Uterus (tissue), 3 donors: ENCODE measurements at regions not wholly inside any gene's neighbourhood (a gene's known extent, or its start where the extent isn't known, plus 50 kb on each side); places are given as distances from the start of the nearest gene placed in this dataset.

Source experiments
- DNase-seq, 2 donors: peaks; one replicate each; pipeline ENCODE4 v3.0.0-alpha.2; 2019 to 2020
- H3K27ac ChIP-seq, 2 donors: fragments of 200-600 bp; sonication (generic); 1 replicate in 1 of 2; 2 replicates in 1 of 2; pipeline ENCODE4 v1.5.1; 2016 to 2018
- H3K27me3 ChIP-seq, 2 donors: fragments of 200-600 bp; sonication (generic); one replicate each; pipeline ENCODE4 v1.5.1; 2018 to 2019; ENCODE audit warnings: control low read depth in 1 of 2
- H3K36me3 ChIP-seq, 2 donors: fragments of 200-600 bp; sonication (generic); one replicate each; pipeline ENCODE4 v1.5.1; 2019; ENCODE audit warnings: control low read depth in 1 of 2
- H3K4me1 ChIP-seq, 2 donors: fragments of 200-600 bp; sonication (generic); one replicate each; pipeline ENCODE4 v1.5.1; 2018 to 2019; ENCODE audit warnings: control low read depth in 1 of 2
- H3K4me3 ChIP-seq, 2 donors: fragments of 200-600 bp; sonication (generic); 1 replicate in 1 of 2; 2 replicates in 1 of 2; pipeline ENCODE4 v1.5.1; 2018 to 2019; ENCODE audit warnings: mild to moderate bottlenecking in 1 of 2
- H3K9me3 ChIP-seq, 2 donors: fragments of 200-600 bp; sonication (generic); one replicate each; pipeline ENCODE4 v1.5.1; 2019; ENCODE audit warnings: control low read depth in 1 of 2
- CTCF ChIP-seq, 4 experiments: fragments of 200-600 bp in 2 of 4; fragments of 450-650 bp in 2 of 4; sonication (generic) in 2 of 4; IDR thresholded peaks; one replicate each; pipeline ENCODE4 v1.5.1; 2016 to 2019; ENCODE audit warnings: antibody characterized with exemption in 4 of 4, mild to moderate bottlenecking in 2 of 4, moderate library complexity in 1 of 4
- POLR2A ChIP-seq, 2 donors: fragments of 450-650 bp; IDR thresholded peaks; one replicate each; pipeline ENCODE4 v1.6.1; 2016; ENCODE audit warnings: antibody characterized with exemption in 2 of 2, mild to moderate bottlenecking in 1 of 2, moderate library complexity in 1 of 2
- intact Hi-C: fragments of 100-400 bp; cut with DNase I; formaldehyde crosslinking; loops from one replicate; pipeline ENCODE4 v1.15.1; 2023; ENCODE audit warnings: low total_unique reads
- donor health status: DM: yes; HTN: yes; CAD: no.

GRCh38 chr12:126051611-126052107 is 986.4 kb downstream of the AACS start:
- TF ChIP-seq CTCF (IDR thresholded peaks at IDR 0.05) = no peak
- H3K4me3 ChIP-seq = no peak overlapping the region
- intact Hi-C loops = no loop called here
- no peak for DNase-seq
- H3K9me3 ChIP-seq = no peaks in the 10 kb centered on the region
- no peaks in the 10 kb centered on the region for H3K27me3 ChIP-seq
- no peaks in the 10 kb centered on the region for H3K36me3 ChIP-seq
- no peaks in the 10 kb centered on the region for H3K4me1 ChIP-seq
- no peak overlapping the region for H3K27ac ChIP-seq

- Histone ChIP-seq H3K9me3 (no peaks in the 10 kb centered on the region), H3K4me3 (no peak overlapping the region), H3K27me3 (no peaks in the 10 kb centered on the region), H3K27ac (no peak overlapping the region), H3K4me1 (no peaks in the 10 kb centered on the region), H3K36me3 (no peaks in the 10 kb centered on the region)
- TF ChIP-seq CTCF (IDR thresholded peaks at IDR 0.05) = no peak
- TF ChIP-seq POLR2A (IDR thresholded peaks at IDR 0.05) = no peak
- intact Hi-C loops = no loop called here
- no peak for DNase-seq
Observed at GRCh38 chr12:126055521-126055920, 990.3 kb downstream of the AACS start.

- H3K4me1 ChIP-seq = no peaks in the 10 kb centered on the region
- H3K27ac ChIP-seq = no peak overlapping the region
- DNase-seq = no peak
- H3K4me3 ChIP-seq = no peak overlapping the region
- intact Hi-C loops = no loop called here
- H3K9me3 ChIP-seq = peaks cover 0 to 3% of the 10 kb centered on the region in 2 donors
- no peak for TF ChIP-seq CTCF (IDR thresholded peaks at IDR 0.05)
- TF ChIP-seq POLR2A (IDR thresholded peaks at IDR 0.05) = no peak
- H3K27me3 ChIP-seq = no peaks in the 10 kb centered on the region
- no peaks in the 10 kb centered on the region for H3K36me3 ChIP-seq
Observed at GRCh38 chr12:126061777-126062176, 996.5 kb downstream of the AACS start.

GRCh38 chr12:126064028-126064427 is 998.8 kb downstream of the AACS start:
- Histone ChIP-seq H3K36me3 (no peaks in the 10 kb centered on the region), H3K27me3 (no peaks in the 10 kb centered on the region), H3K4me1 (no peaks in the 10 kb centered on the region), H3K27ac (no peak overlapping the region), H3K4me3 (no peak overlapping the region), H3K9me3 (peaks cover 0 to 3% of the 10 kb centered on the region in 2 donors)
- no peak for DNase-seq
- TF ChIP-seq POLR2A (IDR thresholded peaks at IDR 0.05) (no peak), CTCF (IDR thresholded peaks at IDR 0.05) (no peak)
- intact Hi-C loops = no loop called here

- intact Hi-C loops = no loop called here
- H3K4me1 ChIP-seq = no peaks in the 10 kb centered on the region
- no peak for DNase-seq
- H3K27me3 ChIP-seq = no peaks in the 10 kb centered on the region
- H3K27ac ChIP-seq = no peak overlapping the region
- peaks cover 0 to 3% of the 10 kb centered on the region in 2 donors for H3K9me3 ChIP-seq
- TF ChIP-seq CTCF (IDR thresholded peaks at IDR 0.05) (no peak), POLR2A (IDR thresholded peaks at IDR 0.05) (no peak)
- no peak overlapping the region for H3K4me3 ChIP-seq
- H3K36me3 ChIP-seq = no peaks in the 10 kb centered on the region
Observed at GRCh38 chr12:126067626-126068329, 1002.5 kb downstream of the AACS start.
